ENCODE measurements at regions not wholly inside any gene's neighbourhood (a gene's known extent, or its start where the extent isn't known, plus 50 kb on each side); places are given as distances from the start of the nearest gene placed in this dataset.
"Not testable (repeated sequence)": the region's sequence is repeated elsewhere in the genome, so short reads cannot be mapped to it uniquely, and the experiment has no call there.

GRCh38 chr5:12647613-12648012 lies 743.4 kb upstream of the CTNND2 start:
- DNase-seq, result no peak

GRCh38 chr5:12645582-12645981 lies 741.3 kb upstream of the CTNND2 start:
- DNase-seq, result no peak

GRCh38 chr5:12636209-12636608 lies 732.0 kb upstream of the CTNND2 start:
- no peak for DNase-seq

GRCh38 chr5:12626556-12626955 lies 722.3 kb upstream of the CTNND2 start:
- no peak for DNase-seq

GRCh38 chr5:12625667-12626263 lies 721.5 kb upstream of the CTNND2 start:
- DNase-seq, result no peak

- DNase-seq, result no peak
These were observed 720.7 kb upstream of the CTNND2 start for GRCh38 chr5:12624776-12625560.

GRCh38 chr5:12623408-12623807 lies 719.2 kb upstream of the CTNND2 start:
- DNase-seq, result no peak

GRCh38 chr5:12616093-12616492 lies 711.8 kb upstream of the CTNND2 start:
- no peak for DNase-seq

- DNase-seq, result no peak
These were observed 711.0 kb upstream of the CTNND2 start for GRCh38 chr5:12615141-12615820.

- no peak for DNase-seq
These were observed 710.4 kb upstream of the CTNND2 start for GRCh38 chr5:12614608-12615007.

- DNase-seq, result no peak
These were observed 706.9 kb upstream of the CTNND2 start for GRCh38 chr5:12611132-12611531.

- DNase-seq, result not testable (repeated sequence)
These were observed 703.6 kb upstream of the CTNND2 start for GRCh38 chr5:12607817-12608216.

GRCh38 chr5:12592228-12592627 lies 688.0 kb upstream of the CTNND2 start:
- DNase-seq, result no peak

- no peak for DNase-seq
These were observed 682.2 kb upstream of the CTNND2 start for GRCh38 chr5:12586406-12586805.

- not testable (repeated sequence) for DNase-seq
These were observed 674.6 kb upstream of the CTNND2 start for GRCh38 chr5:12578803-12579202.

- not testable (repeated sequence) for DNase-seq
These were observed 672.7 kb upstream of the CTNND2 start for GRCh38 chr5:12576953-12577352.

- not testable (repeated sequence) for DNase-seq
These were observed 670.2 kb upstream of the CTNND2 start for GRCh38 chr5:12574298-12575093.

GRCh38 chr5:12573916-12574297 lies 669.7 kb upstream of the CTNND2 start:
- not testable (repeated sequence) for DNase-seq

GRCh38 chr5:12570688-12571087 lies 666.4 kb upstream of the CTNND2 start:
- DNase-seq, result no peak

GRCh38 chr5:12566441-12566840 lies 662.2 kb upstream of the CTNND2 start:
- DNase-seq, result no peak

GRCh38 chr5:12557012-12557411 lies 652.8 kb upstream of the CTNND2 start:
- no peak for DNase-seq

GRCh38 chr5:12526113-12526512 lies 621.9 kb upstream of the CTNND2 start:
- DNase-seq, result no peak

- no peak for DNase-seq
These were observed 617.9 kb upstream of the CTNND2 start for GRCh38 chr5:12522116-12522515.
